Psoas muscle (tissue), 7 donors: ENCODE measurements at regions not wholly inside any gene's neighbourhood (a gene's known extent, or its start where the extent isn't known, plus 50 kb on each side); places are given as distances from the start of the nearest gene placed in this dataset.

ENCODE experiments used
- ATAC-seq, 4 donors: fragments of 200-7000 bp; cut with Tn5 transposase; one replicate each; pipeline ENCODE4 v1.9.1; 2020; ENCODE audit warnings: moderate library complexity in 3 of 4, mild to moderate bottlenecking in 2 of 4
- DNase-seq, 2 donors: peaks; one replicate each; pipeline ENCODE4 v3.0.0-alpha.2; 2020
- H3K27ac ChIP-seq: fragments of 200-600 bp; one replicate; pipeline ENCODE4 v1.8.0; 2022
- H3K27me3 ChIP-seq, 3 donors: fragments of 200-600 bp in 1 of 3; one replicate each; pipeline versions ENCODE4 v1.6.1 to v1.8.0; 2013 to 2022; ENCODE audit warnings: low read length in 2 of 3, mild to moderate bottlenecking in 2 of 3, moderate library complexity in 1 of 3; ENCODE audit not compliant: insufficient read depth in 3 of 3
- H3K36me3 ChIP-seq, 2 donors: fragments of 200-600 bp in 1 of 2; one replicate each; pipeline versions ENCODE4 v1.6.1 to v1.8.0; 2013 to 2022; ENCODE audit warnings: low read depth in 1 of 2, mild to moderate bottlenecking in 1 of 2, moderate library complexity in 1 of 2; ENCODE audit not compliant: insufficient read depth in 1 of 2
- H3K4me1 ChIP-seq: fragments of 200-600 bp; one replicate; pipeline ENCODE4 v1.8.0; 2022
- H3K4me3 ChIP-seq: fragments of 200-600 bp; one replicate; pipeline ENCODE4 v1.8.0; 2022; ENCODE audit warnings: mild to moderate bottlenecking
- H3K9me3 ChIP-seq: fragments of 200-600 bp; one replicate; pipeline ENCODE4 v1.8.0; 2022
- CTCF ChIP-seq: fragments of 200-600 bp; IDR thresholded peaks from one replicate; pipeline ENCODE4 v1.8.0; 2022; ENCODE audit warnings: antibody characterized with exemption
- WGBS, 3 donors: extraction: QIAGEN DNeasy Blood & Tissue Kit; methylation state at CpG; one replicate each; pipeline versions ENCODE4 v1.1.6 to v1.1.7; 2013; 5-methylcytosine and 5-hydroxymethylcytosine counted together
- intact Hi-C, 2 donors: fragments of 100-400 bp; cut with DNase I; formaldehyde crosslinking; loops; one replicate each; pipeline versions ENCODE4 v1.11.0 to v1.14.2; 2022
- donor health status: healthy with polysubstance abuse.
- donor health status: DM: no; HTN: no; CAD: no; lungs with moderate emphysema.
- donor health status: Bipolar disorder and iron deficiency.
- donor health status: healthy.
- donor health status: DM: yes; HTN: yes; CAD: no.
- donor health status: DM: no; HTN: no; CAD: no.
- donor health status: DM: yes; HTN: yes; CAD: no.

DNA sequence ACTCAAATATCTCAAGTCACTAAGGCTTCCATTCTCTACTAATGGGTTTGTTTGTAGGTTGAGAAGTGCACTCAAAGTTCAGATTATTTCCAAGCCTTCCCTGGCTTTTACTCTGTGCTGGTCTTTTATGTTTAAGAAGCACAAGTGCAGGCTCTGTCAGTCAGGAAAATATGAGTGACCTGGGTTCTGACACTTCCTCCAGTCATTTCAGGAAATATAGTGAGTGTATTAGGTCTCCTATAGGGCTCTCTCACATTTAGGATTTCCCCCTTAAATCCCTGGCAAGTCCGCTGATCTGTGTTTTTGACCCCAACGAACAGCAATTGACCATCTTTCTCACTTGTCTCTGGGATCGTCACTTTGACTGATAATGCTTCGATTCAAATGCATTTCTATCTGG lies 210.2 kb downstream of the ARPP21 start:
- ATAC-seq, result no peak
- Histone ChIP-seq H3K27me3 (no peaks in the 10 kb centered on the region), H3K27ac (no peak overlapping the region), H3K9me3 (no peaks in the 10 kb centered on the region), H3K36me3 (no peaks in the 10 kb centered on the region), H3K4me3 (no peak overlapping the region), H3K4me1 (no peaks in the 10 kb centered on the region)
- TF ChIP-seq CTCF, result no peak
- intact Hi-C loops, result no loop called here
- 88 to 92% (median 89%) methylated on average over 4 of the region's 4 CpGs for WGBS, 3 donors
- no peak for DNase-seq

DNA sequence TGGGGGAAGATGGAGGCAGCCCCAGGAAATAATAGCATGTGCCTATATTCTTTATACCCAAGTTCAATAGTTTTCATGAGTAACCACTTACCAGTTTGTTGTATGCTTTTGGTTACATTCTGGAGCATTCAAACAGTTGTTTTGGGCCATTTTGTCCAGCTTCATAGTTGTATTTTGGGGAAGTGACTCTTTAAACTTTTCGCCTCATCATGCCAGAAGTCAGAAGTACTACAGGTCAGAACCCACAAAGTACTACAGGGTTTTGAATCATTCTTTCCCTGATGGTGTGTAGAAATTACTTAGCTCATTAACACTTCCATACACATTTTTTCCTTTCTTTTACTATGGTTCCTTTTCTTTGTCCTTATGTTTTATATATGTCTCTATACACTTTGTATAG lies 210.6 kb downstream of the ARPP21 start:
- no peak for TF ChIP-seq CTCF
- 95 to 100% (median 97%) methylated on average over 1 of the region's 1 CpG for WGBS, 3 donors
- no peaks in the 10 kb centered on the region for H3K4me1 ChIP-seq
- no peak overlapping the region for H3K27ac ChIP-seq
- H3K9me3 ChIP-seq, result no peaks in the 10 kb centered on the region
- no peaks in the 10 kb centered on the region for H3K36me3 ChIP-seq
- H3K27me3 ChIP-seq, result no peaks in the 10 kb centered on the region
- H3K4me3 ChIP-seq, result no peak overlapping the region
- no peak for DNase-seq
- ATAC-seq, result no peak
- intact Hi-C loops, result no loop called here

DNA sequence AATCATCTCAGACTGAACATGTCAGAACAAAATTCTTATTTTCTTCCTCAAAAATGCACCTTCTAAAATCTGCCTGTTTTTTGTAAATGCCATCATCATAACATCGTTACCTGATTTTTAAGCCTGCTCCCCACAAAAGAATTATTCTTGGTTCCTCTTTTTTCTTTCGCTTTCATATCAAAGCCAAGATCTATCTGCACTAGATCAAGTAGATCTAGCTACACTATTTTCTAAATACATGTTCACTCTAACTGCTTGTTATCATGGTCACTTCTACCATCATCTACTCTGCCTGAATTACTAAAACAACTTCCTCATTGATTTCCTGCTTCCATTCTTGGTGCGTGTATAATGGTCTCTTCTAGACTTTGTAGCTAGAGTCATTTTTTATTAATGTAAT lies 217.7 kb downstream of the ARPP21 start:
- no peak for ATAC-seq
- H3K27me3 ChIP-seq, result no peaks in the 10 kb centered on the region
- WGBS, 3 donors, result 82 to 91% (median 87%) methylated on average over 3 of the region's 3 CpGs

GRCh38 chr3:35862057-35862456 lies 222.7 kb downstream of the ARPP21 start:
- H3K4me1 ChIP-seq, result no peaks in the 10 kb centered on the region
- WGBS, 3 donors, result 91 to 96% (median 92%) methylated on average over 4 of the region's 4 CpGs
- H3K36me3 ChIP-seq, result no peaks in the 10 kb centered on the region
- no peak overlapping the region for H3K27ac ChIP-seq
- DNase-seq (no peak), ATAC-seq (no peak)
- no peak overlapping the region for H3K4me3 ChIP-seq
- no peak for TF ChIP-seq CTCF
- no peaks in the 10 kb centered on the region for H3K27me3 ChIP-seq
- intact Hi-C loops, result no loop called here
- H3K9me3 ChIP-seq, result no peaks in the 10 kb centered on the region

More for the DNA sequence above, 217.7 kb downstream of the ARPP21 start:
- TF ChIP-seq CTCF, result no peak
- H3K27ac ChIP-seq, result no peak overlapping the region
- DNase-seq, result no peak
- H3K36me3 ChIP-seq, result no peaks in the 10 kb centered on the region
- no peak overlapping the region for H3K4me3 ChIP-seq
- H3K9me3 ChIP-seq, result no peaks in the 10 kb centered on the region
- no peaks in the 10 kb centered on the region for H3K4me1 ChIP-seq
- intact Hi-C loops, result no loop called here

GRCh38 chr3:35864871-35865270 lies 225.5 kb downstream of the ARPP21 start:
- Histone ChIP-seq H3K4me3 (no peak overlapping the region), H3K27ac (no peak overlapping the region), H3K36me3 (no peaks in the 10 kb centered on the region), H3K4me1 (no peaks in the 10 kb centered on the region), H3K27me3 (no peaks in the 10 kb centered on the region), H3K9me3 (no peaks in the 10 kb centered on the region)
- WGBS, 3 donors, result 84 to 93% (median 87%) methylated on average over 2 of the region's 2 CpGs
- no peak for DNase-seq
- TF ChIP-seq CTCF, result no peak
- no peak for ATAC-seq
- intact Hi-C loops, result no loop called here
